ENCODE measurements at regions not wholly inside any gene's neighbourhood (a gene's known extent, or its start where the extent isn't known, plus 50 kb on each side); places are given as distances from the start of the nearest gene placed in this dataset.

DNA sequence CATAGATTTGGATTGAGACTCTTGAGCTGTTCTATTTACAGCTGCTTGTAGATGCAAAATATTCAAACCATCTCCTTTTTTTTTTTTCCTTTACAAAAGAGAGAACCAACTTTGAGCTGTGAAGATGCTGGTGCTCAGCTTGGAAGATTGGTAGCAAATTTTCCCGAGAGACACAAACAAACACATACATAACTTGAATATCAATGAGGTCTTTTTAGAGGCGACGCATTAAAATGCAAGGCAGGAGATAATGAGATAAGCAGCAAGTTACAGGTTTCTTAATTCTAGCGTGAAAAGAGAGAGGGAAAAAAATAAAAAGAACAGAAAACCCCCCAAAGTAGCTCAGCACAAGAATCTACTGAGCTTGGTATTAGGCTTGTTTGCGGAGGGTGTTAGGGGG lies 247.0 kb upstream of the SORL1-AS1 start:
- ChIA-PET POLR2A (no interaction called here), CTCF (no interaction called here)
- BruUV-seq (replicated peaks), result no TSS peak

More for the DNA sequence above, 247.0 kb upstream of the SORL1-AS1 start:
- Histone ChIP-seq H3K4me1 (ENCODE audit: control insufficient read depth in 1 of 2, insufficient read depth in 2 of 2, low read length in 2 of 2) (no peaks in the 10 kb centered on the region), H3K36me3 (ENCODE audit: control insufficient read depth in 1 of 2, insufficient read depth in 2 of 2, low read length in 2 of 2) (no peaks in the 10 kb centered on the region), H3K4me2 (ENCODE audit: low read length) (no peak overlapping the region), H3K79me2 (ENCODE audit: insufficient read depth, low read length) (no peaks in the 10 kb centered on the region), H2AFZ (ENCODE audit: low read depth, low read length, poor library complexity, severe bottlenecking) (no peak overlapping the region), H3K9ac (ENCODE audit: low read length) (no peak overlapping the region), H3K9me3 (ENCODE audit: control insufficient read depth in 1 of 2, insufficient read depth in 1 of 2, low read depth in 1 of 2, low read length in 2 of 2) (no peaks in the 10 kb centered on the region), H3K9me2 (ENCODE audit: insufficient read depth) (no peaks in the 10 kb centered on the region), H3K27ac (ENCODE audit: low read depth, low read length) (no peak overlapping the region), H3K27me3 (ENCODE audit: insufficient read depth, low read length) (no peaks in the 10 kb centered on the region), H4K20me1 (ENCODE audit: insufficient read depth) (no peaks in the 10 kb centered on the region), H3K4me3 (replicated peaks in 1 of 2; ENCODE audit: low read depth in 1 of 2, low read length in 2 of 2) (no peak overlapping the region)
- RAD21 ChIA-PET (ENCODE audit: low non-redundant PET in 1 of 2, low total read pairs in 2 of 2, uncharacterized antibody in 2 of 2, unreplicated experiment in 2 of 2), result no interaction called here
- DNase-seq (ENCODE audit: low read depth, low spot score) (no peak), ATAC-seq (no peak)
- intact Hi-C loops (cut with micrococcal nuclease), result no loop called here
- TF ChIP-seq ZNF274 (IDR thresholded peaks at IDR 0.05; ENCODE audit: low read depth, low read length), result no peak
- TF ChIP-seq ATF3 (IDR thresholded peaks at IDR 0.05), result no peak
- TF ChIP-seq RAD21 (IDR thresholded peaks at IDR 0.05; ENCODE audit: low read depth), result no peak
- TF ChIP-seq, protein P1, sequence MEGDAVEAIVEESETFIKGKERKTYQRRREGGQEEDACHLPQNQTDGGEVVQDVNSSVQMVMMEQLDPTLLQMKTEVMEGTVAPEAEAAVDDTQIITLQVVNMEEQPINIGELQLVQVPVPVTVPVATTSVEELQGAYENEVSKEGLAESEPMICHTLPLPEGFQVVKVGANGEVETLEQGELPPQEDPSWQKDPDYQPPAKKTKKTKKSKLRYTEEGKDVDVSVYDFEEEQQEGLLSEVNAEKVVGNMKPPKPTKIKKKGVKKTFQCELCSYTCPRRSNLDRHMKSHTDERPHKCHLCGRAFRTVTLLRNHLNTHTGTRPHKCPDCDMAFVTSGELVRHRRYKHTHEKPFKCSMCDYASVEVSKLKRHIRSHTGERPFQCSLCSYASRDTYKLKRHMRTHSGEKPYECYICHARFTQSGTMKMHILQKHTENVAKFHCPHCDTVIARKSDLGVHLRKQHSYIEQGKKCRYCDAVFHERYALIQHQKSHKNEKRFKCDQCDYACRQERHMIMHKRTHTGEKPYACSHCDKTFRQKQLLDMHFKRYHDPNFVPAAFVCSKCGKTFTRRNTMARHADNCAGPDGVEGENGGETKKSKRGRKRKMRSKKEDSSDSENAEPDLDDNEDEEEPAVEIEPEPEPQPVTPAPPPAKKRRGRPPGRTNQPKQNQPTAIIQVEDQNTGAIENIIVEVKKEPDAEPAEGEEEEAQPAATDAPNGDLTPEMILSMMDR (IDR thresholded peaks at IDR 0.05 in 2 of 3, conservative IDR thresholded peaks at IDR 0.05 in 1 of 3; ENCODE audit: borderline replicate concordance in 1 of 3, insufficient read depth in 1 of 3, low read depth in 2 of 3, low read length in 2 of 3), result no peak
- no peak for TF ChIP-seq YY1 (IDR thresholded peaks at IDR 0.05; ENCODE audit: extremely low read depth, insufficient replicate concordance, low read depth, low read length)

Measured in HCT116 (cell line).